Iris pigment epithelial cell (primary cell): ENCODE measurements at regions not wholly inside any gene's neighbourhood (a gene's known extent, or its start where the extent isn't known, plus 50 kb on each side); places are given as distances from the start of the nearest gene placed in this dataset.

ENCODE experiments used
- DNase-seq: peaks from one replicate; pipeline ENCODE4 v3.0.0-alpha.2; 2011; ENCODE audit warnings: low read depth

GRCh38 chr11:97140885-97141494, 751.2 kb downstream of the JRKL start:
- peak; percentile 3 for DNase-seq

- DNase-seq: no peak
Observed at GRCh38 chr11:97143463-97143862, 753.6 kb downstream of the JRKL start.

GRCh38 chr11:97149741-97150140, 759.9 kb downstream of the JRKL start:
- no peak for DNase-seq

- no peak for DNase-seq
Observed at GRCh38 chr11:97157221-97157740, 767.5 kb downstream of the JRKL start.

- DNase-seq: no peak
Observed at GRCh38 chr11:97158243-97158642, 768.4 kb downstream of the JRKL start.

GRCh38 chr11:97163631-97164191, 773.9 kb downstream of the JRKL start:
- no peak for DNase-seq

- no peak for DNase-seq
Observed at GRCh38 chr11:97201743-97202612, 812.2 kb downstream of the JRKL start.

- DNase-seq: no peak
Observed at GRCh38 chr11:97202613-97203292, 812.9 kb downstream of the JRKL start.

GRCh38 chr11:97218011-97218410, 828.2 kb downstream of the JRKL start:
- DNase-seq: no peak

GRCh38 chr11:97223647-97224046, 833.8 kb downstream of the JRKL start:
- no peak for DNase-seq

GRCh38 chr11:97224396-97224795, 834.6 kb downstream of the JRKL start:
- no peak for DNase-seq

GRCh38 chr11:97225794-97226193, 836.0 kb downstream of the JRKL start:
- no peak for DNase-seq

GRCh38 chr11:97229936-97230335, 840.1 kb downstream of the JRKL start:
- DNase-seq: no peak

- no peak for DNase-seq
Observed at GRCh38 chr11:97231231-97231630, 841.4 kb downstream of the JRKL start.

GRCh38 chr11:97234016-97234415, 844.2 kb downstream of the JRKL start:
- no peak for DNase-seq

- no peak for DNase-seq
Observed at GRCh38 chr11:97237151-97237550, 847.3 kb downstream of the JRKL start.

- DNase-seq: no peak
Observed at GRCh38 chr11:97247601-97248000, 857.8 kb downstream of the JRKL start.

- DNase-seq: no peak
Observed at GRCh38 chr11:97254790-97255189, 865.0 kb downstream of the JRKL start.

- DNase-seq: no peak
Observed at GRCh38 chr11:97259434-97259833, 869.6 kb downstream of the JRKL start.

GRCh38 chr11:97259884-97260283, 870.1 kb downstream of the JRKL start:
- DNase-seq: no peak

GRCh38 chr11:97263183-97263858, 873.5 kb downstream of the JRKL start:
- DNase-seq: no peak

GRCh38 chr11:97269527-97269926, 879.7 kb downstream of the JRKL start:
- no peak for DNase-seq
